GDM1 (cell line): ENCODE measurements at regions not wholly inside any gene's neighbourhood (a gene's known extent, or its start where the extent isn't known, plus 50 kb on each side); places are given as distances from the start of the nearest gene placed in this dataset.
"Not testable (repeated sequence)": the region's sequence is repeated elsewhere in the genome, so short reads cannot be mapped to it uniquely, and the experiment has no call there.

Experiments
- DNase-seq: peaks from one replicate; lab custom pipeline; 2025; lab: John Stamatoyannopoulos, UW

DNA sequence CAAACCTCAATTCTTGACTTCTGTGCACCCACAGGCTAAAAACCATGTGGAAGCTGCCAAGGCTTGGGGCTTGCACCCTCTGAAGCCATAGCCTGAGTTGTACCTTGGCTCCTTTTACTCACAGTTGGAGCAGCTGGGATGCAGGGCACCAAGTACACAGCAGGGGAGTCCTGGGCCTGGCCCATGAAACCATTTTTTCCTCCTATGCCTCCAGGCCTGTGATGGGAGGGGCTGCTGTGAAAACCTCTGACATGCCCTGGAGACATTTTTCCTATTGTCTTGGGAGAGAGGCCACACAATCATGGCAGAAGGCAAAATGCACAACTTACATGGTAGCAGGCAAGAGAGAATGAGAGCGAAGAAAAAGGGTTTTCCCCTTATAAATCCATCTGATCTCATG, 568.6 kb downstream of the SMARCA1 start:
- not testable (repeated sequence) for DNase-seq

- DNase-seq: no peak
Measured at GRCh38 chrX:128931071-128931470, 592.2 kb downstream of the SMARCA1 start.

GRCh38 chrX:128929271-128930057, 593.8 kb downstream of the SMARCA1 start:
- no peak for DNase-seq

DNA sequence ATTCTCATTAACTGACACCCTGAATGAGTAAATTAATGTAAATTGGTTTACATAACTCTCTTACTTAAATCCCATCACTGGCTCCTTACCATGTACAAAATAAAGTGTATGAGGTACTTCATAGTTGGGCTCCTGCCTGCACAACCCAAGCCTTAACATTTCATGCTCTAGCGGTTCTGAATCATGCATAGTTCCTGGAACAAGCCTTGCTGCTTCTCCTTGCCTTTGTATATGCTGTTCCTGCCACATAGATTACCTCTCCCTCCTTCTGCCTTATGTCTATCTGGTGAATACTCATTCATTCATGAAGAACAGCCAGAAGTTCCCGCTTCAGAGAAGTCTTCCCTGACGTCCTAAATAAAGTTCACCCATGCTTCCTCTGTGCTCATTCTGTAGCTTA, 594.7 kb downstream of the SMARCA1 start:
- no peak for DNase-seq

- DNase-seq: no peak
Measured at GRCh38 chrX:128927363-128927762, 595.9 kb downstream of the SMARCA1 start.

DNA sequence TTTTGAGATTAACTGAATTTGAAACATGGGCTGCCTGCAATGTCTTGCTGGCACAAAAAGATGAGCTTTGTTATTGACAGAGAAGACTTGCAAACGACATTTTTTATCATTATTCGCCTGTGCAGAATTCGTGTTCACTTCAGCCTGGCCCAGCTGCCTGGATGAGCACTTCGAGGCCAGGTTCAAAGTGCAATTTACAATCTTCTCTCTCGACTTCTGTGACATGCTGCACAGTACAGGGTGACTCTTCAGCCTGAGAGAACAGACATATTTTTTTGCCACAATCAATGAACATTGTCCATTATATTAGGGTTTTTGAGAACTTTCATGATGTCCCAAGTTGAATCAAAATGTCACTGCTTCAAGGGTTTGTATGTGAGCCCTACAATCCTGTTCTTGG, 616.5 kb downstream of the SMARCA1 start:
- DNase-seq: no peak

DNA sequence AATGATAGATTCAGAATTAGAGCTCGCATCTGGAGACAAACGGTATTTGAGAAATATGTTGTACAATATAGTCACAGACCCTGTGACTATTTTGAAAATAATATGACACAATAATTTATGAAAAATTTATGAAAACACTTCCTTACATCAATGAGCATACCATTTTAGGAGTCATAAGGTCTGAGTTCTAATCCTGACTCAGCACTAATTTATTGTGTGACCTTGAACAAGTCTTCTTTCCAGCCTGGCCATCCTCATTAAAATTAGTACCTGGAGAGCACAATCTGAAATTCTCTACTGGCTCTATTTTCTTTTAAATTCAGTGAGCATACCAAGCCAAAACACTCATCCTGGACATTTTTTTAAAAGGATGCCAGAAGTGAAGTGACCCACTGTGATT, 622.3 kb downstream of the SMARCA1 start:
- DNase-seq: no peak

GRCh38 chrX:128897621-128898020, 625.7 kb downstream of the SMARCA1 start:
- DNase-seq: no peak

GRCh38 chrX:128891554-128891953, 631.7 kb downstream of the SMARCA1 start:
- no peak for DNase-seq

DNA sequence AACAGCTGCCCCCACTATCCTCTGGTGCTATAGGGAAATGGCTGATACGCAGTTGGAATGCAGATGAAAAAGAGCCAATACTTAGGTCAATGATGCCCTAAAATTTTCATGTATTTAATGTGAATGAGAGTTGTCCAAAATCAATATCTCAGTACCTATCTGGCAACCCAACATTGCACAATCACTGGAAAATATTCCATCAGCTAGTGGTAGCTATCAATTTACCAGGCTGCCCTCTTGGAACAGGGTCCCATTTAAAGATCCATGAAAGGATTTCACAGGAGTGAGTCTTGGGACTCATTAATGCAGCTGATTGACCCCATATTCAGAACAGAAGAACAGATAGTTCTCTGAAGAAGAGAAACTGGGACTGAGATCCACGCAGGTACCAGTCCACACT, 638.9 kb downstream of the SMARCA1 start:
- no peak for DNase-seq

DNA sequence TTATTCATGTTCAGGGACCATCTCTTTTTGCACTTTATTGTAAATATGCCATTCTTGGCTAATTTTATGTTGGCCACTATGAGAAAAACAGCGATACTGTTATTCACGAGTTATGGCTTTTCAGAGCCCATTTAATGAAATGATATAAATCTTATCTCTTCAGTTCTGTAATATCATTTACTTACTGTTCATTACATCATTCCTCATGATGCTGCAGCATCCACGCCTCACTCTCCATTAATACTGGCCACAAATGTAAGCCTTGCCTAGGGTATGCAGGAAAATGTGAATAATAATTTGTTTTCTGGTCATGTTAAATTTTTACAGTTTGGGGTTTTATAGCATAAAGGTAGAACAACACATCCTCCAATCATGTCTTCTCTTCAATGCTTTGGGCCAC, 639.6 kb downstream of the SMARCA1 start:
- DNase-seq: no peak

- DNase-seq: no peak
Measured at GRCh38 chrX:128870361-128870760, 652.9 kb downstream of the SMARCA1 start.

GRCh38 chrX:128862557-128862956, 660.7 kb downstream of the SMARCA1 start:
- no peak for DNase-seq

DNA sequence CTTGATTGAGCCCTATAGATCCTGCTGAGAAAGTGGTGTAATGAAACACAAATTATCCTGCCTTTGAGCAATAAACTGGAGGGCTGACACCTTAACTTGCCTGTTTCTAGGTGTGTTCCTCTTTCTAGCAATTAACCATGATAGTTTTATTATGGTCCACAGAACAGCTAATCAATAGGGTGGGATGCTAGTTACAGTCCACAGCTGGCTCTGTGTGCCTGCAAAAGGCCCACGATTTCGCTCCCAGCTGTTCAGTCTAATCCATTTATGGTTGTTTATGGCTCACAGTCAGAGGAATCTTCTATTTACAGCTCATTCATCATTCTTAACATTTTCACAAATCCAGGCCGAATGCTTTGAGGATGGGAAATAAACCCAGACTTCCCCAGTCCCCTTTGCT, 674.9 kb downstream of the SMARCA1 start:
- DNase-seq: no peak

- DNase-seq: no peak
Measured at GRCh38 chrX:128846385-128846784, 676.9 kb downstream of the SMARCA1 start.

DNA sequence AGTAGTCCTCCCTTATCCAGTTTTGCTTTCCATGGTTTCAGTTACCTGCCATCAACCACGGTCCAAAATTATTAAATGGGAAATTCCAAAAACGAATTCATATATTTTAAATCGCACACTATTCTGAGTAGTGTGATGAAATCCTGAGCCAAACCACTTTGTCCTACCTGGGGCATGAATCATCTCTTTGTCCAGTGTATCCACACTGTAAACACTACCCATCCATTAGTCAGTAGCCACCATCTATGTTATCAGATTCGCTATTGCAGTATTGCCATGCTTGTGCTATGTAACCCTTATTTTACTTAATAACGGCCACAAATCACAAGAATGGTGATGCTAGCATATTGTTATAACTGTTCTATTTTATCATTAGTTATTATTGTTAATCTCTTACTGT, 704.6 kb downstream of the SMARCA1 start:
- DNase-seq: no peak

DNA sequence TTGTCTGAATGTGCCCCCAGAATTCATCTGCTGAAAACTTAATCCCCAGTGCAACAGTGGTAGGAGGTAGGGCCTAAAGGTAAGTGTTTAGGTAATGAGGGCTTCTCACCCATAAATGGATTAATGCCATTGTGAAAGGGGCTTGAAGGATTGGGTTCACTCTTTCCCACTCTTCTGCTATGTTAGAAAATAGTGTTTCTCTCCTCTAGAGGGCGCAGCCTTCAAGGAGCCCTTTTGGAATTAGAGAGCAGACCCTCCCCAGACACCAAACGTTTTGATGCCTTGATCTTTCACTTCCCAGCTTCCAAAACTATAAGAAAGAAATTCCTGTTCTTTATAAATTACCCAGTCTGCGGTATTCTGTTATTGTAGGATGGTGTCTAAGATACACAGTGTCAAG, 706.4 kb downstream of the SMARCA1 start:
- DNase-seq: no peak

GRCh38 chrX:128807367-128807766, 715.9 kb downstream of the SMARCA1 start:
- no peak for DNase-seq

- no peak for DNase-seq
Measured at GRCh38 chrX:128805236-128805635, 718.1 kb downstream of the SMARCA1 start.

GRCh38 chrX:128804828-128805227, 718.5 kb downstream of the SMARCA1 start:
- no peak for DNase-seq

- DNase-seq: no peak
Measured at GRCh38 chrX:128800138-128800537, 723.2 kb downstream of the SMARCA1 start.

- not testable (repeated sequence) for DNase-seq
Measured at GRCh38 chrX:128783139-128783538, 730.9 kb upstream of the ACTRT1 start.

DNA sequence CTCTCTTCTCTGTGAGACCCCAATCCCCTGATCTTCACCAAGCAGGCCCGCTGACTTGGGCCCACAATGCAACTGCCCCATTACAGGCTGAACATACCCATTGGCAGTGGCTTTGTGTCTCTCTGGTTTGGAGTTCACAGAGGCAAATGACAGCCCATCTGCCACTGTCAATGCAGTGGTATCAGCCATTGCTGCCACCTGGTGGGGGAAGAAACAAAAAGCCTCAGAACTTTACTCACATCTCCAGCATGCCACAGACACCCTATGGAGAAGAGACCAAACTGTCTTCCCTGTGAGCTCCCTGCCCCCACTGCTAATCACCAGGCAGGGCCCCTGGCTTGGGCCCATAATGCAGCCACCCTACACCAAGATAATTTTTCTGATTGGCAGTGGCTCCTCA, 729.3 kb upstream of the ACTRT1 start:
- DNase-seq: peak; percentile 0

GRCh38 chrX:128780934-128781333, 728.7 kb upstream of the ACTRT1 start:
- DNase-seq: no peak
